ENCODE measurements at regions not wholly inside any gene's neighbourhood (a gene's known extent, or its start where the extent isn't known, plus 50 kb on each side); places are given as distances from the start of the nearest gene placed in this dataset.

DNA sequence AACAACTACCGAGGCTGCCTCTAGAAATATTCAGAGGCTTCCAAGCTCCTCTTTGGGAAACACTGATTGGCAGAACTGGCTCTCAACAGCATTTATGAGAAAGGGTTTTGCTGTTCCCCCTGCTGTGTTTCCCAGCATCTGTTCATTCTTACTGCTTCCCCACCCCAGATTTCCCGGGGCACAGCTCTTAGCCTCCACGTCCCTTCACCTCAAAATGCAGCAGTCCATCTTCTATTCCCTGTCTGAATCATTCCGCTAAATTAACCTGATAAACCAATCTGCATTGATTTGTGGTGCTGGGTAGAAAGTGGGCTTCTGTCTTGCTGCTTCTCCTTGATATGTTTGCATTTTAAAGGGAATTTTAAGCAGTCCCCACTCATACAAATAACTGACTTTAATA, 67.4 kb downstream of the PLK2 start:
- TF ChIP-seq, protein P1, sequence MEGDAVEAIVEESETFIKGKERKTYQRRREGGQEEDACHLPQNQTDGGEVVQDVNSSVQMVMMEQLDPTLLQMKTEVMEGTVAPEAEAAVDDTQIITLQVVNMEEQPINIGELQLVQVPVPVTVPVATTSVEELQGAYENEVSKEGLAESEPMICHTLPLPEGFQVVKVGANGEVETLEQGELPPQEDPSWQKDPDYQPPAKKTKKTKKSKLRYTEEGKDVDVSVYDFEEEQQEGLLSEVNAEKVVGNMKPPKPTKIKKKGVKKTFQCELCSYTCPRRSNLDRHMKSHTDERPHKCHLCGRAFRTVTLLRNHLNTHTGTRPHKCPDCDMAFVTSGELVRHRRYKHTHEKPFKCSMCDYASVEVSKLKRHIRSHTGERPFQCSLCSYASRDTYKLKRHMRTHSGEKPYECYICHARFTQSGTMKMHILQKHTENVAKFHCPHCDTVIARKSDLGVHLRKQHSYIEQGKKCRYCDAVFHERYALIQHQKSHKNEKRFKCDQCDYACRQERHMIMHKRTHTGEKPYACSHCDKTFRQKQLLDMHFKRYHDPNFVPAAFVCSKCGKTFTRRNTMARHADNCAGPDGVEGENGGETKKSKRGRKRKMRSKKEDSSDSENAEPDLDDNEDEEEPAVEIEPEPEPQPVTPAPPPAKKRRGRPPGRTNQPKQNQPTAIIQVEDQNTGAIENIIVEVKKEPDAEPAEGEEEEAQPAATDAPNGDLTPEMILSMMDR (IDR thresholded peaks at IDR 0.05; ENCODE audit: low read length) = no peak
- no peak for TF ChIP-seq EZH2 (IDR thresholded peaks at IDR 0.05; ENCODE audit: borderline replicate concordance, low read length)
